GM12801 (cell line): ENCODE measurements at regions not wholly inside any gene's neighbourhood (a gene's known extent, or its start where the extent isn't known, plus 50 kb on each side); places are given as distances from the start of the nearest gene placed in this dataset.

Source experiments
- TF ChIP-seq, protein P1 (sequence below): IDR thresholded peaks from one replicate; pipeline ENCODE4 v1.5.1; 2011; ENCODE audit warnings: control low read depth; ENCODE audit not compliant: insufficient read length; ENCODE audit errors: extremely low read depth

DNA sequence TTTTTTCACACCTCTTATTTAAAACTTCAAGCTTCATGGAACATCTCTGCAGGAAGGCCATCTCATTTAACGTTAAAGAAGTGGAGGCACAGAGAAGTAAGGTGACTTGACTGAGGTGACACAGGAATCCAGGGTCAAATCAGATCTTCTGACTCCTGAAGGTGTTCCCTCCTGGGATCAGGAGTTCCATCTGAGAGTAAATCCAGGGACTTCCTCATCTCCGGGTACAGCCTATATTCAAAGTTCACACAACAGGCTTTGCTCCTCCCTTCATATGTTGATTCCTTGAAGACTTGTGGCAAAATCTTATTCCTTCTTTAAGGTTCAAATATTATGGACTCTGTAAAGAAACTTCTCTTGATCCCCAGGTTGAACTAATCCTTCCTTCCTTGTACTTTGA lies 313.1 kb upstream of the CLINT1 start:
- TF ChIP-seq, protein P1, sequence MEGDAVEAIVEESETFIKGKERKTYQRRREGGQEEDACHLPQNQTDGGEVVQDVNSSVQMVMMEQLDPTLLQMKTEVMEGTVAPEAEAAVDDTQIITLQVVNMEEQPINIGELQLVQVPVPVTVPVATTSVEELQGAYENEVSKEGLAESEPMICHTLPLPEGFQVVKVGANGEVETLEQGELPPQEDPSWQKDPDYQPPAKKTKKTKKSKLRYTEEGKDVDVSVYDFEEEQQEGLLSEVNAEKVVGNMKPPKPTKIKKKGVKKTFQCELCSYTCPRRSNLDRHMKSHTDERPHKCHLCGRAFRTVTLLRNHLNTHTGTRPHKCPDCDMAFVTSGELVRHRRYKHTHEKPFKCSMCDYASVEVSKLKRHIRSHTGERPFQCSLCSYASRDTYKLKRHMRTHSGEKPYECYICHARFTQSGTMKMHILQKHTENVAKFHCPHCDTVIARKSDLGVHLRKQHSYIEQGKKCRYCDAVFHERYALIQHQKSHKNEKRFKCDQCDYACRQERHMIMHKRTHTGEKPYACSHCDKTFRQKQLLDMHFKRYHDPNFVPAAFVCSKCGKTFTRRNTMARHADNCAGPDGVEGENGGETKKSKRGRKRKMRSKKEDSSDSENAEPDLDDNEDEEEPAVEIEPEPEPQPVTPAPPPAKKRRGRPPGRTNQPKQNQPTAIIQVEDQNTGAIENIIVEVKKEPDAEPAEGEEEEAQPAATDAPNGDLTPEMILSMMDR: no peak

DNA sequence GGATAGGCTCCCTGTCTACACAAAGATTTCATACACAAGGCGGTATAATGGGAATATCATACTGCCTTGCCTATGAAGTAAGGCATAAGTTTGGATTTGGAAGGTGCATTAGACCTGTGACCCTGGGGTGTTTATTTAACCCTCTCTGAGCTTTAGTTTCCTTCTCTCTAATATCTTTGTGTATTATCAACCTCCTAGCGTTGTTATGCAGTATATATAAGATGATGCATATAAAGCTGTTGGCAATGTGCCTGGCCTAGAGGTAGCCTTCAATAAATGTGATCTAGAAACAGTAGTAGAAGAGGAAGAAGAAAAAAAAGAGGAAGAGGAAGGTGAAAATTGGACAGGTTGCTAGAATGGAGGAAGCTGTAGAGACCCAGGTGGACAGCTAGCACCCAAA lies 311.6 kb upstream of the CLINT1 start:
- TF ChIP-seq, protein P1: no peak

DNA sequence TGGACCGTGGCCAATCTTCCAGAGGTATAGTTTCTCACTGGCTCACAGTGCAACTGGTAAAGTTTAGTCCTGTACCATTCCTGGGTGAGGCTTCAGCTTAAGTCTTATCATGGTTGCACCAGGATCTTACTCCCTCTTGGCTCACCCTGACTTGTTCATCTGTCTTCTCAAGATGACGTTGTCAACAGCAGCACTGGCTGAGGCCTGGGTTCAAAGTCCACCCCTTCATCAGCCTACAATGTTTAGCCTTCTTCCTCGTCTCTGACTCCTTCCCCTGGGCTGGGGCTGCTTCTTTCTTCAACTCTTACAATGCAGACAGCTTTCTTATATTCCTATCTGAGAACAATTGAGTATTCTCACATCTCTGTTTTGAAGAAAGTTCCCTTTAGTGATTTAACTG lies 311.1 kb upstream of the CLINT1 start:
- TF ChIP-seq, protein P1: no peak

DNA sequence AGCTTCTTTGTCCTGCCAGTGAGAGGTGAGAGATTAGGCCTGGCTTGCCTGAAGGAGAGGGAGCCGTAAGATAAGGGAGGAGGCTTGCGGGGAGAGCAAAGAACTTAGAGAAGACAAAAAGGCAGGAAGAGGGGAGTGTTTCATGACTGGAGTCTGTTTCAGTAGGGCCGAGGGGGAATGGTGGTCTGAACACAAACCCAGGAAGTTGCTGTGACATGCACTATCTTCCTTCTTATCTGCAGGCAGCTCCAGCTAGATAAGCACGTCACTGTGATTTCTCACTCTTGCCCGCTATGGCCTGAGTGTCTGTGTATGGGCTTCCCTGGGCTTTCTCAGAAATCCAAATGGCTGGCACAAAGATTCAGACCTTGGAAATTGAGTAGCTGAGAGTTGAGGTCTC lies 307.5 kb upstream of the CLINT1 start:
- TF ChIP-seq, protein P1: no peak

DNA sequence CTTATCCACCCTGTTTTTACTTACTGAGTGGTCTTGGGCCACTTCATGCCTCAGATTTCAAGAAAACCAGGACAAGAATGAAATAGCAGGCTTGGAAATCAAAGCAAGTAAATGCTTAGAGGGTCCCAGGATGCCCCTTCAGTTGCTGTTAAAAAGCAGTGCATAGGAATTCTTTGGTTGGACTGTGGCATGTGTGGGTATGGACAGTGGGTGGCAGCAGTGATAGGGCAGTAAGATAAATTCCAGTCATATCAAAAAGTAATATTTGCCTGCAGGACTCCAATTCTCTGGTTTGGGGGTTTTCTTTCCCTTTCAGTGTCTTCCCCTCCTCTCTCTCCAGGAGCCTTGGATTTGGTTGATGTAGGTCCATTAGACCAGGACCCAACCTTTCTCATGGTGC lies 306.7 kb upstream of the CLINT1 start:
- TF ChIP-seq, protein P1: no peak

DNA sequence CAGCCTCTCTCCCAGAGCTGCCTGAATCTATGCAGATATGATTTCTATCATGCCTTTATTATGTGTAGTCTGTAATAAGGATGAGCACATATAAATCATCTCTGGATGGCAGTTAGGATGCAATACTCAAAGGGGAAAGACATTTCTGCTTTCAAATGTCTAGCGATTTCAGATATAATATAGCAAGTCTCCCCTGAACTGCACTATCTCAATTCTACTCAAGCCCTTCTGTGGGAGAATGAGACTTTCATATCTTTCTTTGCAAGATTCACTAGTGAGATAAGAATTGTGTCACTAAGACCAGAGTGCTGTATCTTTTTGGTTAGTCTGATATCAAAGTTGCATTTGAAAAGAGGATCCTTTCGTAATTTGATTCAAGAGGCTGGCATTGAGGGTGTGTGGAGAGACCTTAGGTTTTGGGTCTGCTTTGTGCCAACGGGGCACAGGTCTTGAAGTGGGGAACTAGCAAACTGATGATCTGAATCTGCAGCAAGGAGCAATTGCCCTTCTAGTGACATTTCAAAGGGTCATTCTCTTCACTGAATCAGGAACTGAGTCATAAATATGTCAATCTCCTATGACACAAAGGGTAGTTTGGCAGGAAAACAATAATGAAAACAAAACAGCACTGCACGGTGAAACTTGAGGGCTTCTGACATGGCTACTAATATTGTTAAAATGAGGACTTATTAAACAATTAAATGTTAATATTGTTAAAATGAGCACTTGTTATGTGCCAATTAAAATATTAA lies 305.5 kb upstream of the CLINT1 start:
- TF ChIP-seq, protein P1: no peak

DNA sequence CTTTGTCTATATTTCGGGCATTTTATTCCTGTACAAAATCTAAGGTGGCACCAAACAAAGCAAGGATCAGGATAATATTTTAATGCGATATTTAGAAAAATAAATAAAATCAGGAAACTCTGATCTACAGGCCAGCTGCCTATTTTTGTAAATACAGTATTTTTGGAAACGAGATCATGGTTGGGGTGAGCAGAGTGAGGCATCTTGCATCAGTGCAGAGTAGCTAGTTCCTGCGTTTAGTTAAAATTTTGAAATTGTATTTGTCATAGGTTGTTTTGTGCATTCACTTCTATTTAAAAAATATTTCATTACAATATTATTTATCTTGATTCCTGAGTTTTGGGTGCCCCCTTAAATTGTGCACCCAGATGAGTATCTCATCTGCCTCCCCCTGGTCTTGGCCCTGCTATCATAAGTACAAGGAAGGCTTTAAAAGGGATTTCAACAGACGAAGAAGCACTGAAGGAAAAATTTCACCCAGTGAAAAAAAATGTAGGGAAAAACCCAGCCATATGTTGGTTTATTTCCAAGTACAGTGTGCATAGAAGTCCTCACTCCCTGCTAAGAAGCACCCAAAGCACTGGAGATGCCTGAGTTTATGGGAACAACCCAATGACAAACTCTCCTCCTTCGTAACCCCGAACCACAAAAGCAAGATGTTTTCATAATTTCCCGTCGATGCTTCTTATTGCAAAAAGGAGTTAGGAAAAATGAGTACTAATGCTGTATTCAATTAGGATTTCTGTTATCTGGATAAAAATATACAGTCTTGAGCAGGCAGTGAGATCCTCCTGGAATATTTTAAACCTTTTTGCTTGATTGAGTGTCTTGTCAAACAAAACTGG lies 304.7 kb upstream of the CLINT1 start:
- TF ChIP-seq, protein P1: no peak
